ENCODE measurements at regions not wholly inside any gene's neighbourhood (a gene's known extent, or its start where the extent isn't known, plus 50 kb on each side); places are given as distances from the start of the nearest gene placed in this dataset.

DNA sequence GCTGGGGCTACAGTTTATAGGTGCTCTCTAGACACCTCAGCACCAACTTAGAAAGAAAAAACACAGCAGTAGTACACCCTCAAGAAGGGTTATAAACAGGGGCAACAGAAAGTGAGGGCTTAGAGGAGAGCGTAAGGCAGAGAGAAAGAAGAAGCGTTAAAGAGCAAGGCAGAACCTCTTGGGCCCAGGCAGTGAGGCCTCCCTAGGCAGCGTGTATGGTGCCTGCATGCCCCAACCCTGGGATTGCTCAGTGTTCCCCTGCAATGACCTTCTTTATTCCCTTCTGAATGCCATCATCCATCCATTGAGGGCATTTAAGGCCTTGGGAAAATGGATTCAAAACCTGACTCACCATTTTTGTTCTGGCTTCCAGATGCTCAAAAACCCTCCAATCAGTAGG, 130.0 kb upstream of the ARG1 start:
- Histone ChIP-seq H2AFZ (ENCODE audit: low read length) (no peak overlapping the region; the same call in 1 of the 2 replicates), H3K23me2 (ENCODE audit: low read depth, low read length) (no peaks in the 10 kb centered on the region), H4K91ac (replicated peaks; ENCODE audit: insufficient read length, low read length) (no peak overlapping the region), H3K36me3 (ENCODE audit: control insufficient read depth in 2 of 4, insufficient read depth in 4 of 4, low read length in 3 of 4) (no peaks in the 10 kb centered on the region), H3K4me3 (ENCODE audit: extremely low read depth in 1 of 4, insufficient read depth in 2 of 4, low read depth in 3 of 4, low read length in 4 of 4) (no peak overlapping the region), H3K9ac (replicated peaks in 1 of 4; ENCODE audit: extremely low read depth in 1 of 4, low read depth in 3 of 4, low read length in 3 of 4) (no peak overlapping the region), H2BK12ac (ENCODE audit: low read depth, low read length) (no peak overlapping the region), H4K20me1 (replicated peaks in 1 of 2; ENCODE audit: control insufficient read depth in 1 of 2, insufficient read depth in 2 of 2, low read length in 2 of 2) (no peaks in the 10 kb centered on the region), H2BK20ac (ENCODE audit: low read length) (0 out of 2 replicates have a peak overlapping the region, but pooled peaks have one; percentile 57), H3K4ac (replicated peaks; ENCODE audit: insufficient read length, low read depth, low read length) (no peak overlapping the region), H2BK15ac (ENCODE audit: low read length) (no peak overlapping the region), H2AK5ac (ENCODE audit: low read depth, low read length) (no peak overlapping the region), H3K79me2 (ENCODE audit: control insufficient read depth in 1 of 2, insufficient read depth in 2 of 2, low read length in 2 of 2) (no peaks in the 10 kb centered on the region), H3K27me3 (replicated peaks in 1 of 4; ENCODE audit: control insufficient read depth in 3 of 4, extremely low read depth in 1 of 4, insufficient read depth in 3 of 4, low read length in 3 of 4) (no peaks in the 10 kb centered on the region), H2BK120ac (replicated peaks; ENCODE audit: low read depth, low read length) (no peak overlapping the region), H3K18ac (ENCODE audit: extremely low read depth, low read length) (no peak overlapping the region), H3K9me3 (ENCODE audit: insufficient read depth in 2 of 2, low read depth in 1 of 2, low read length in 1 of 2) (no peaks in the 10 kb centered on the region), H3K56ac (replicated peaks; ENCODE audit: insufficient read length, low read depth, low read length) (no peak overlapping the region), H4K5ac (ENCODE audit: insufficient read length, low read depth, low read length) (no peak overlapping the region), H3K4me1 (replicated peaks in 1 of 4; ENCODE audit: control insufficient read depth in 3 of 4, insufficient read depth in 4 of 4, low read length in 3 of 4) (no peaks in the 10 kb centered on the region), H3K4me2 (ENCODE audit: insufficient read depth in 1 of 2, low read depth in 2 of 2, low read length in 2 of 2) (no peak overlapping the region), H3K79me1 (ENCODE audit: low read depth, low read length) (no peaks in the 10 kb centered on the region), H3K27ac (ENCODE audit: low read depth, low read length) (no peak overlapping the region), H3K23ac (ENCODE audit: insufficient read length) (no peak overlapping the region), H4K8ac (ENCODE audit: extremely low read depth, insufficient read depth, low read length) (no peak overlapping the region), H3K14ac (ENCODE audit: insufficient read length) (no peak overlapping the region), H2BK5ac (ENCODE audit: low read depth, low read length) (no peak overlapping the region)
- CTCF ChIA-PET (ENCODE audit: partially characterized antibody): no interaction called here
- POLR2A ChIA-PET (ENCODE audit: partially characterized antibody): no interaction called here
- FAIRE-seq (no peak), DNase-seq (ENCODE audit: low read depth in 1 of 2, low spot score in 2 of 2) (no peak)
- TF ChIP-seq TBP (IDR thresholded peaks at IDR 0.05; ENCODE audit: low read depth, low read length) (no peak), SIX5 (IDR thresholded peaks at IDR 0.05; ENCODE audit: low read depth, low read length) (no peak), POLR2AphosphoS5 (IDR thresholded peaks at IDR 0.05; ENCODE audit: low read depth, low read length) (no peak), CBX8 (IDR thresholded peaks at IDR 0.05; ENCODE audit: borderline replicate concordance, low read depth, low read length) (no peak), RNF2 (IDR thresholded peaks at IDR 0.05; ENCODE audit: borderline replicate concordance, low read depth, low read length, missing control alignments, poor library complexity, severe bottlenecking) (no peak)
- WGBS, 2 experiments (ENCODE audit: extremely low coverage in 1 of 2, insufficient coverage in 1 of 2, insufficient read length in 1 of 2, insufficient replicate concordance in 2 of 2, low coverage in 1 of 2, low lambda C conversion rate in 2 of 2, missing lambda C conversion rate in 1 of 2): 97% methylated on average over 3 of the region's 3 CpGs; no CpG with 5 or more reads in 1 of the 2 experiments
